Erythroblast (primary cell): ENCODE measurements at regions not wholly inside any gene's neighbourhood (a gene's known extent, or its start where the extent isn't known, plus 50 kb on each side); places are given as distances from the start of the nearest gene placed in this dataset.

ENCODE experiments used
- GATA1 ChIP-seq: IDR thresholded peaks from 2 replicates; pipeline ENCODE4 v1.6.1; 2011; ENCODE audit warnings: low read depth, mild to moderate bottlenecking, control low read depth, low read length, moderate library complexity
- POLR2A ChIP-seq: IDR thresholded peaks from 2 replicates; pipeline ENCODE4 v1.6.1; 2011; ENCODE audit warnings: mild to moderate bottlenecking, low read length

DNA sequence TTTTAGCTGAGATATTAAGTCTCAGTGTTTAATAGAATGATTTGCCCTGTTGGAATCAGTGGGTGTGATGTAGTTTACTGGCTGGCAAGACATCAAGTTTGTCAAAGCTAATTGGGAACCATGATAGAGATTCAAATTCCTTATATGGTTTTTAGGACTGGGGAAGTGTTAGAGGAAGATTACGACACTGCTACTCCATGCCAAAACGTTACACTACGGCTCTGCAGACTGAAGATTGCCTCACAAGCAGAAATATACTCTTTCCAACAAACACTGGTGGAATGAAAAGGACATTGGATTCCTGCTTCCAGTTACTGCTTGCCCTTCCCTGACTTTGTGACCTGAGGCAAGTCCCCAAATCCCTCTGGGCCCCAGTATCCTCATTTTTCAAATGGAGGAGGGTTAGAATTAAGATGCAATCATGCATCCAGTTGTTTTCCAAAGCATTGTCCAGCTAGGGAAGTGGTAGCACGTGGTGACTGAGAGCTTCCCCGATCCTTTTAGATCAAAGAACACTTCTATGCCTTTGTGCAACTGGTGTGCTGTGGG, 147.6 kb downstream of the CDC42EP3 start:
- TF ChIP-seq POLR2A (no peak), GATA1 (no peak)
